ENCODE measurements at regions not wholly inside any gene's neighbourhood (a gene's known extent, or its start where the extent isn't known, plus 50 kb on each side); places are given as distances from the start of the nearest gene placed in this dataset.

DNA sequence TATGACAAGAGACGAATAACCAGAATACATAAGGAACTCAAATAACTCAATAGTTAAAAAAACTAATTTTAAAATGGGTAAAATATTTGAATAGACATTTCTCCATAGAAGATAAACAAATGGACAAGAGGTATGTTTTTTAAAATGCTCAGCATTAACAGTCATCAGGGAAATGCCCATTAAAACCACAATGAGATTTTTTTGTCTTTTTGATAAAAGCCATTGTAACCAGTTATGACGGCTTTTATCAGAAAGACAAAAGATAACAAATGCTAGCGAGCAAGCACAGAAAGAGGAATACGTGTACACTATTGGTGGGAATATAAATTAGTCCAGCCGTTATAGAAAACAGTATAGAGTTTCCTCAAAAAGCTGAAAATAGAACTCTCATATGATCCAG is 388.2 kb upstream of the INTU start:
- TF ChIP-seq, protein P1, sequence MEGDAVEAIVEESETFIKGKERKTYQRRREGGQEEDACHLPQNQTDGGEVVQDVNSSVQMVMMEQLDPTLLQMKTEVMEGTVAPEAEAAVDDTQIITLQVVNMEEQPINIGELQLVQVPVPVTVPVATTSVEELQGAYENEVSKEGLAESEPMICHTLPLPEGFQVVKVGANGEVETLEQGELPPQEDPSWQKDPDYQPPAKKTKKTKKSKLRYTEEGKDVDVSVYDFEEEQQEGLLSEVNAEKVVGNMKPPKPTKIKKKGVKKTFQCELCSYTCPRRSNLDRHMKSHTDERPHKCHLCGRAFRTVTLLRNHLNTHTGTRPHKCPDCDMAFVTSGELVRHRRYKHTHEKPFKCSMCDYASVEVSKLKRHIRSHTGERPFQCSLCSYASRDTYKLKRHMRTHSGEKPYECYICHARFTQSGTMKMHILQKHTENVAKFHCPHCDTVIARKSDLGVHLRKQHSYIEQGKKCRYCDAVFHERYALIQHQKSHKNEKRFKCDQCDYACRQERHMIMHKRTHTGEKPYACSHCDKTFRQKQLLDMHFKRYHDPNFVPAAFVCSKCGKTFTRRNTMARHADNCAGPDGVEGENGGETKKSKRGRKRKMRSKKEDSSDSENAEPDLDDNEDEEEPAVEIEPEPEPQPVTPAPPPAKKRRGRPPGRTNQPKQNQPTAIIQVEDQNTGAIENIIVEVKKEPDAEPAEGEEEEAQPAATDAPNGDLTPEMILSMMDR (IDR thresholded peaks at IDR 0.05) = no peak
- TF ChIP-seq POLR2A (IDR thresholded peaks at IDR 0.05) = no peak

Data from lower leg skin (tissue), 3 donors.